ENCODE measurements at regions not wholly inside any gene's neighbourhood (a gene's known extent, or its start where the extent isn't known, plus 50 kb on each side); places are given as distances from the start of the nearest gene placed in this dataset.

DNA sequence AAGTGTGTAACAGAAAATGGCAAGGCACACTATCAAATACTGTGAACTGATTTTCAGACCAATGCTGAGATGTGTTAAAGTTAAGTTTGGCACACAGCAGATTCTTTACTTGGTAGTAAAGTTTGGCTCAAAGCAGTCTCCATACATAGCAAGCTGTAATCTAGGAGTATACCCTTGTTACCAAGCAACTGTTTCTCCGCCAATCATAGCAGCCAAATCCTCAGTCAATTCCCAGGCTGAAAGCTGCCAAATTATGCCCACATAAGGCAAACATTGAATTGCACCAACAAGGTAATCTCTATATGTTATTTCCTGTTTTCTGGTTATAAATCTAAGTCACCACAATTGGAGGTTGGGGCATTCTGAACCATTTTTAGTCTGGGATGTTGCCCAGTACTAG lies 345.7 kb downstream of the DEPDC1B start:
- Mint-ChIP-seq H3K36me3 (ENCODE audit: low read depth) (no peaks in the 10 kb centered on the region), H3K9me3 (no peaks in the 10 kb centered on the region), H3K4me1 (peaks cover 6% of the 10 kb centered on the region), H3K27me3 (ENCODE audit: low read depth, poor library complexity) (no peaks in the 10 kb centered on the region), H3K4me3 (no peak overlapping the region), H3K27ac (no peak overlapping the region)
- no peak for DNase-seq
- TF ChIP-seq, protein P1, sequence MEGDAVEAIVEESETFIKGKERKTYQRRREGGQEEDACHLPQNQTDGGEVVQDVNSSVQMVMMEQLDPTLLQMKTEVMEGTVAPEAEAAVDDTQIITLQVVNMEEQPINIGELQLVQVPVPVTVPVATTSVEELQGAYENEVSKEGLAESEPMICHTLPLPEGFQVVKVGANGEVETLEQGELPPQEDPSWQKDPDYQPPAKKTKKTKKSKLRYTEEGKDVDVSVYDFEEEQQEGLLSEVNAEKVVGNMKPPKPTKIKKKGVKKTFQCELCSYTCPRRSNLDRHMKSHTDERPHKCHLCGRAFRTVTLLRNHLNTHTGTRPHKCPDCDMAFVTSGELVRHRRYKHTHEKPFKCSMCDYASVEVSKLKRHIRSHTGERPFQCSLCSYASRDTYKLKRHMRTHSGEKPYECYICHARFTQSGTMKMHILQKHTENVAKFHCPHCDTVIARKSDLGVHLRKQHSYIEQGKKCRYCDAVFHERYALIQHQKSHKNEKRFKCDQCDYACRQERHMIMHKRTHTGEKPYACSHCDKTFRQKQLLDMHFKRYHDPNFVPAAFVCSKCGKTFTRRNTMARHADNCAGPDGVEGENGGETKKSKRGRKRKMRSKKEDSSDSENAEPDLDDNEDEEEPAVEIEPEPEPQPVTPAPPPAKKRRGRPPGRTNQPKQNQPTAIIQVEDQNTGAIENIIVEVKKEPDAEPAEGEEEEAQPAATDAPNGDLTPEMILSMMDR (IDR thresholded peaks at IDR 0.05): no peak

DNA sequence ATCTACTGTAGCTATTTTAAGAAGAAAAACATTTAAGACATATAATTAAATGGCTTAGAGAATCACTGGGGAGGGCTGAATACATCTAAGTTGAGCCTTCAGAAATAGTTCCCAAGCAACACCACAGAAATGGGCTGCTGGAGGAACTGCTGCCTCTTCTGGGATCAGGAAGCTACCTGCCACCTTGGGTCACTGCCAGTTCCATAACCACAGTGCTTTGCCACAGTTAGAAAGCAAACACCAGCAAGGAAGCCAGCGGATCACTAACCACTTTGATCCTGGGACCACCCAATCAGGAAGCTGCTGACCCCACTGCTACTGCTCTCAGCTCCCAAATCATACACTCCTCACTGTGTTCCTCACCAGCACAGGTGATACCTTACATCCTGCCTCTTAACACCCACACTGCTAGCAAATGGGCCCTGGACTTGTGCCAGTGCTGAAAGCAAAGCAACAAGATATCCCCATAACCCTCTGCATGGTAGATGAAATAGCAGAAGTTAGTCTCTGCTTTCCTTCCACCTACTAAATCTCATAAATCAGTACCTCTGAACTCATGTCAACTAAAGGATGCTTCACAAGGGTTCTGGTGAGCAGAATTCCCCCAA lies 346.9 kb downstream of the DEPDC1B start:
- Mint-ChIP-seq H3K36me3 (ENCODE audit: low read depth) (no peaks in the 10 kb centered on the region), H3K27ac (no peak overlapping the region), H3K27me3 (ENCODE audit: low read depth, poor library complexity) (no peaks in the 10 kb centered on the region), H3K9me3 (no peaks in the 10 kb centered on the region), H3K4me1 (peaks cover 6% of the 10 kb centered on the region), H3K4me3 (no peak overlapping the region)
- no peak for DNase-seq
- TF ChIP-seq, protein P1 (IDR thresholded peaks at IDR 0.05): no peak

DNA sequence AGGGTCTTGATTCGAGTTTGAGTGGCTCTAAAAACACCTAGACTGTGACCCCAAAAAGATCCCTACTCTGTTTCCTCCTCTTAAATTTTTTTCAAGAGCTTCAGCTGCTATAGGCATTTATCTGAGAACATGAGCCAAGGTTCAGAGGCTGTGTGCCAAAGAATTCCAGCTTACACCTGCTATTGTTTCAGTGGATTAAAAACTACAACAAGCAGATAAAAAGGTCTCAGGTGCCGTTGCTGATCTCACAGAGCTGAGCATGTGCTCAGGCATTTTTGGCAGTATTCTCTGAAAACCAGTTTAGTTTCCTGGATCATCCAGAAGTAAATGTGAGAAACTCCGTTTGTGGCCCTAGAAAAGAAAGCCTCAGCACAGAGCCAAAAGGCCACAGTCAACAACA lies 349.2 kb downstream of the DEPDC1B start:
- Mint-ChIP-seq H3K9me3 (no peaks in the 10 kb centered on the region), H3K27me3 (ENCODE audit: low read depth, poor library complexity) (no peaks in the 10 kb centered on the region), H3K4me3 (no peak overlapping the region), H3K27ac (no peak overlapping the region), H3K4me1 (no peaks in the 10 kb centered on the region), H3K36me3 (ENCODE audit: low read depth) (no peaks in the 10 kb centered on the region)
- no peak for DNase-seq
- TF ChIP-seq, protein P1 (IDR thresholded peaks at IDR 0.05): no peak

DNA sequence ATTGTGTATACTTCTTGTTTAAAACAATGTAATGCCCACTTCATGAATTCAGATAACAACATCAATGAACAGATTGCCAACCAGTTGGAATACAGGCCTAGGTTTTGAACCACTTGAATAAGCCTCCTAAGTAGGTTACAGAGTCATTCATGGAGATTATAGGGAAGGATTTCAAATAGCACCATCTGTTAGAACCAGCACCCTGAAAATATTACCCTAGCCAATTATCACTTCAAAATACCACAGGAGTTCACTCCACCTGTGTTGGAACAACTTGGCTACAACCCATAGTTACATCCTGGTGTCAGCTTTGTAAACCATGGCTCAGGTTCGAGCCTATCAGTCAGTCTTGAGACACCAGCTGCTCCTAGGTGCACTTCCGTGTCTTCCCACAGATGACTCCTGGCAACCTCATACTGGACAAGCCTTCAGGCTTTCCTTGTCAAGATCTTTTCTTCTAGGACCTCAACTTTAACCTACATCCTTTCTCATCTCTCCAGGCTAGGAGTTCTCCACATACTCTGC lies 350.0 kb downstream of the DEPDC1B start:
- DNase-seq: no peak
- TF ChIP-seq, protein P1 (IDR thresholded peaks at IDR 0.05): no peak
- Mint-ChIP-seq H3K27ac (no peak overlapping the region), H3K36me3 (ENCODE audit: low read depth) (no peaks in the 10 kb centered on the region), H3K9me3 (no peaks in the 10 kb centered on the region), H3K27me3 (ENCODE audit: low read depth, poor library complexity) (no peaks in the 10 kb centered on the region), H3K4me3 (no peak overlapping the region), H3K4me1 (no peaks in the 10 kb centered on the region)

DNA sequence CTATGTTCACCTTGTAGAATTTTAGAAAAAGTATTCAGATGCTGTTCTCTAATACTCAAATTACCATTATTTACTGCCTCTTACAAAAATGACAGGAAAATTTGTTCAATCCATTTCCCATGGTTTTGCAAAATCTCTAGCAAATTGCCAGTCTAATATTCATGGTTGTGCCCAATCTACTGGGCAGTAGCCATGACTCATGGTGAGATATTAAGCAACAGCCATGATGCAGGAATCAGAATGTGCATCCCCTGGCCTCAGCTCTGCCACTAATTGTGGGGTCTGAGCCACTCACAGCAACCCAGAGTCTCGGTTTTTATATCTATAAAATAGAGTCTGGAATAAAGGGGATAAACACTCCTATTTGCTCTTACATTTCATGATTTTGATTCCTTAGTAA lies 353.6 kb downstream of the DEPDC1B start:
- no peak overlapping the region for H3K27ac Mint-ChIP-seq
- H3K9me3 Mint-ChIP-seq: no peaks in the 10 kb centered on the region
- DNase-seq: no peak
- no peaks in the 10 kb centered on the region for H3K27me3 Mint-ChIP-seq (ENCODE audit: low read depth, poor library complexity)
- H3K4me3 Mint-ChIP-seq: no peak overlapping the region
- TF ChIP-seq, protein P1 (IDR thresholded peaks at IDR 0.05): no peak
- H3K4me1 Mint-ChIP-seq: no peaks in the 10 kb centered on the region
- no peaks in the 10 kb centered on the region for H3K36me3 Mint-ChIP-seq (ENCODE audit: low read depth)

DNA sequence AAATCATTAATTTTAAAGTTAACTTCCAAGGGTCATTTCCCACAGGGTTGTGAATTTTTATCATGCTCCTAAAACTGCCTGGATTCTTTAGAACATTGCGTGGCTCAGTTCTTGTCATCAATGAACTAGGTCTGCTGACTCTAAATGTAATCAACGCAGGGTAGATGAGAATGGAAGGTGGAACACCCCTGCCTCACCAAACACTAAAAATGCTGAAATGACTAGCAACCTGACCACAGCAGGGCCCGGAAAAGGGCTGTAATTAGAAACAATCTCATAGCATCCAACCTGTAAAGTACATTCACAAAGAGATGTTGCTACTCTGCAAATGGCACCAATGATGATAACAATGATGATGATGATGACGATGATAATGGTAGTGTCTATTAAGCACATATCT lies 356.9 kb downstream of the DEPDC1B start:
- Mint-ChIP-seq H3K27ac (no peak overlapping the region), H3K9me3 (no peaks in the 10 kb centered on the region), H3K4me3 (no peak overlapping the region), H3K27me3 (ENCODE audit: low read depth, poor library complexity) (peaks cover 3% of the 10 kb centered on the region), H3K4me1 (no peaks in the 10 kb centered on the region), H3K36me3 (ENCODE audit: low read depth) (no peaks in the 10 kb centered on the region)
- DNase-seq: no peak
- TF ChIP-seq, protein P1 (IDR thresholded peaks at IDR 0.05): no peak
